GM21360 (cell line): ENCODE measurements at regions not wholly inside any gene's neighbourhood (a gene's known extent, or its start where the extent isn't known, plus 50 kb on each side); places are given as distances from the start of the nearest gene placed in this dataset.
"Not testable (repeated sequence)": the region's sequence is repeated elsewhere in the genome, so short reads cannot be mapped to it uniquely, and the experiment has no call there.

Experiments used
- ATAC-seq: cut with Tn5 transposase; IDR thresholded peaks from one replicate; pipeline ENCODE4 v1.9.1; 2021; ENCODE audit warnings: mild to moderate bottlenecking, moderate library complexity; ENCODE audit not compliant: unreplicated experiment

DNA sequence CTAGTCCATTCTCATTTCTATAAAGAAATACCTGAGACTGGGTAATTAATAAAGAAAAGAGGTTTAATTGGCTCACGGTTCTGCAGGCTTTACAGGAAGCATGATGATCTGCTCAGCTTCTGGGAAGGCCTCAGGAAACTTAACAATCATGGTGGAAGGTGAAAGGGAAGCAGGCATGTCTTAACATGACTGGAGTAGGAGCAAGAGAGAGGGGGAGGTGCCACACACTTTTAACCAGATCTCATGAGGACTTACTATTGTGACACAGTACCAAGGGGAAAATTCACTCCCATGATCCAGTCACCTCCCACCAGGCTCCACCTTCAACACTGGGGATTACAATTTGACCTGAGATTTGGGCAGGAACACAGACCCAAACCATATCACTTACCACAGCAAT, 310.1 kb downstream of the SH3GL2 start:
- ATAC-seq, result not testable (repeated sequence)

DNA sequence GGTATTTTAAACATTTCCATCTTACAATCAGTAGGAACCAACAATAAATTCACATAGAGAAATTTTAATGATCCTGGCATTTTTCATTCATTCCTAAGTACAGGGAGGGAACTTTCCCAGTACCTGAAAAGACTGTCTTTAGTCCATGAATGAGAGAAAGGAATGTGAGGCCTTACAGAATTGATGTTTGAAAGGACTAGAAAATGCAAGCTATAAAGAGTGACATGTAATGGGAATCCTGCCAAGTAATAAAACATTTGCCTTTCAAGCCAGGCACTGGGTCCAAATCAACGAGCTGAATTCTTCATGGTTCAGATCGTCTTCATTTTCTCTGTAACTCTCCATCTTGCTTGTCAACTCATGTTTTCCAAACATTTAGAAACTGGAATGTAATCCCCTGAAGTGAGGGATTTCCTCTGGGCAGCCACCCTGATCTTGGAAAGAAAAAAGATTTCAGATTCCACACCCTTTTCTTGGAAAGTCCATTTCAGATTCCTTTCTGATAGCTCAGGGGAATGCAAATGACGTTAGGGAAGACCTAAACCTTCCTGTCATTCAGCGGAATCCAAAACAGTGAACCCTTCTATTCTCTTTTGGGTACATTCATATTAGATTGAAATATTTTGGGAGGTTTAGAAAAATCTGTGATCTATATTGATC, 315.8 kb downstream of the SH3GL2 start:
- ATAC-seq, result no peak

DNA sequence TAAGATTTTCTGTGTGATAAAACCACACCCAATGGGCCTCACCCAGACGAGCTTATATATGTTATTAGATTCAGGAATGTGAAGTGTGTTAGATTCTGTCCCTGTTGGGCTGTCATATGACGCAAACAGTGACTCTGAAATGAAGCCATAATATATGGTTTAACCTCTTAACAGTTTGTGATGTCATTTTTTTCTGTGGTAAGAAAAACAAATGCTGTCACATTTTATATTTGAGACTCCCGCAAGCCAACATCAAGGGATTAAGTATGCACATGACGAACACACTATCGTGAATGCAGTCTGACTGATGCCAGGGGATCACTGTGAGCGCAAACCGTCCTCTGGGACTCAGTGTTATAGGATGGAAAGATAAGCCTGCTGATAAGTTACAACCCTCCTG, 321.7 kb downstream of the SH3GL2 start:
- ATAC-seq, result no peak

DNA sequence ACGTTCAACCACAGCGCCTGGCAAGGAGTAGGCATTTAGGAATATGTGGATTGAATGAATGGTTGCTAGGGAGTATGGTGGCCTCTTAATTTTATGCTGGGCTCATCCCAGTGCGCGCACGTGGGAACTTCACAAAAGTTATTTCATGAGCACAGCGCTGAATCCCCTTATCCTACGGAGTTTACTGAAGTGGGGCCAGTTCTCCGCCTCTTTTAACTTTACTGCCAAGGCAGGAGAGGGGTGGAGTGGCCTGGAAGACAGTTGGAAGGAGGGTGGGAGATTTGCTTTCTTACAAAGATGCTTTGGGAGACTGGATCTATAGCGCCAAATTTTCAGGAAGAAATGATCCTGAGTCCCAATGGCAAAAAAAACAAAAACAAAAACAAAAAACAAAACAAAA, 326.5 kb downstream of the SH3GL2 start:
- ATAC-seq, result no peak

DNA sequence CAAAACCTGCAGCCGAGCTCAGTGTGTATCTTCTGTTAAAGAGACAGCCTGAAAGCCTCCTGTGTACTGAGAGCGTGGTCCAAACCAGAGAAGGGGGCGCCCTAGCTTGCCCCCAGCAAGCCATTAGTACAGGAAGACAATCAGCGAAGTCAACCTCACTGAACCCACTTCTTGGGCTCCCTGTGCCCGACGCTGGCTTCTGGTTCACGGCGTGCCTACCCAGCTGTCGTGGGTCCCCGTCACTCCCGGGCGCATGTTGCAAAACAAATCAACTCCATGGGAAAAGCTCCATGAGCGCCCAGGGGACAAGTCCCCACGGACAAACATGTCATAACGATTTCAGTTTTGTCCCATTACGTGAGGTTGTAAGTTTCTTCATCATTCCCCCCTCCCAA, 326.9 kb downstream of the SH3GL2 start:
- no peak for ATAC-seq

DNA sequence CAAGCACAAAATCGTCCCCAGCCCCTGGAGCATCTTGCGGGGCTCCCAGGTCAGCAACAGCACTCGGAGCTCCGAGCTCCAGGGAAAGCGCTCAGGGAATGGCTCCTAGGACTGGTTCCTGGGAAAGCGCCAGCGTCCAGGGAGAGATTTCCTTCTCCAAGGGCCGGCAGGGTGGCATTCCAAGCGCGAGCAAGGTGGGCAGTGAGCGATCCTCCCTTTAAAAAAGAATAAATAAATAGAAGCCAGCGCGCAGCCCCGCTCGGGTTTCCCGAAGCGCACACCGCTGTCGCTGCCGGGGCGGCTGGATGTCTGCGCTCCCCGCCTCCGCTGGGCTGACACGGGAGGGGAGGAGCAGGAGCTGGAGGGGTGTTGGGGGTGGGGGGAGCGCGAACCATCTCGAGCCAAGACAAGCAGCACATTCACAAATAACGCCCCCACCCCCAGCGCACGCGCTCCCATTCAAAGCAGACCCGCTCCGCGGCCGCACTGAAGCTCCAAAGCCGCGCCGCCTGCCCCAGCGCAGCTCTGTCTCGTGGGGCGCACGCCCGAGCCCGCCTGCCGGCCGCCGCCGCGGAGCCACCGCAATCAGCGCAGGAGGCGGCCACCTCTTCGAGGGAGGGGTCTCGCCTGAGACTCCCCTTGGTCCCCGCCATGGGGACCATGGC, 327.4 kb downstream of the SH3GL2 start:
- ATAC-seq, result no peak

DNA sequence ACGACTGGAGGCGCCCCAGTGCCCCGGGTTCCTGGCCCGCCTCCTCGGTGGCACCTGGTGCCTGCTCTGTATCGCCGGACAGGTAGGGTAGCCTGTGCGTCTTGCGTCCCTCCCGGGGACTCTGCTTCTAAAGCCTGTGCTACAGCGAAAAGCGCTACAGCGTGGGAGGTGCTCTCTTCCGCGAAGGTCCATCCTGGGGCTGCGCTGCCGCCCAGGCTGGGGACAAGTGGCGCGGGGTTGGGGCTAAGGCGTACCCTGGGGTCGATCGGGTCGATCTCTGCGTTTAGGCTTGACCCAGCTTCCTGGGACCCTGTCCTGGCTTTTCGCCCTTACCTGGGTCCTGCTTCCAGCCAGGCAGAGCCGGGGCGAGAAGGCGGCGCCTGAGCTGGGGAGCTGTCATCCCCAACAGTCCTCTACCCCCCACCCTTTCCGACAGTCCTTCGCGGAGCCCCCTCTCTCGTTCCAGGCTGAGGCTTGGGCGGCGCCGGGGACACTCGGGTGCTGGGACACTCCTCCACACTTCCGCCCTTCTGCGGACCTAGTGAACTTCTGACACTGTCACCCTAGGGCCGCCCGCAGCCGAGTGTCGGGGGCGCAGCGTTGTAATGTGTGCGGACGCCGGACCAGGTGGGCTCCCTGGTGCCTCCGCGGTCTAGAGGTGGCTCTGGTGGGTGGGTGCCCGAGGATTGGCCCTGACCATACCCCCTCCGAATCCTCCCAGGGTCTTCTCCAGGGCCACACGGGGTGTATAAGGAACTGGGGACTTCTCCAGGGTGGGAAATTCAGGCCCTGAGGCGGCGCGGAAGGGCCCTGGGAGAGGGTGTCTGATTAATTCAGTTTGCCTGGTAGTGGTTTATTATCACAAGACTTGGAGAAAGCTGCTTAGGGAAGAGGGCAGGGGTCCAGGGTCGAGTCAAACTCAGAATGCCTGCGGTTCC, 328.2 kb downstream of the SH3GL2 start:
- ATAC-seq, result no peak

DNA sequence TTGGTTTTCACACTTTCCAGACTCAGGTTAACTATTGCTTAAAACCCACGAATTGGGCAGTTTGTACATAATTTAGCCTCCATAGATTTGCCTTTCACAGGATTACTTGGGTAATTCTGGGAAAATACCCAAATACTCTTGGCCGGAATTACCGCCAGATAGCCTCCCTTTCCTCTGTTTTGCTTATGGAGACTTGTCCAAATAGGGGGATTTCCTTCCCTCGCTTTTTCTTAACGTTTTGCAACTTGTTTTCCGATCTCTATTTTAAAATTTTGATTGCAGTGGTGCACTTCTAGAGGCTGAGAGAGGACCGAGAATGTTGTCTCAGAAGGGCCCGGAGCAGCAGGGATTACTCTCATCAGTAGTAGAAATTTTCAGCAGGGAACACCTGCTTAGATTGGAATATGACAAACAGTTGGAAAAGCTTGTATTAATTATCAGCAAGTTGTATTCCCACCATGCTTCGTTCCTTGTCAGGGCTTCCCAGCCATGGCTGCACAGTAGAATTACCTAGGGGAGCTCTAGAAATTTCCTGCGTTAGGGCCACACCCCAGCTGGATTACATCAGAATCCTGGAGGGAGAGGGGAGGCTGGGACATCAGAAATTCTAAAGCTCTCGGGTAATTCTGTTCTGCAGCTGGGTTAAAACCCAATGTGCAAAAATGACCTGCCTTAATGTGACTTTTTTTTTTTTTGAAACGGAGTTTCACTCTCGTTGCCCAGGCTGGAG, 329.1 kb downstream of the SH3GL2 start:
- ATAC-seq, result no peak

DNA sequence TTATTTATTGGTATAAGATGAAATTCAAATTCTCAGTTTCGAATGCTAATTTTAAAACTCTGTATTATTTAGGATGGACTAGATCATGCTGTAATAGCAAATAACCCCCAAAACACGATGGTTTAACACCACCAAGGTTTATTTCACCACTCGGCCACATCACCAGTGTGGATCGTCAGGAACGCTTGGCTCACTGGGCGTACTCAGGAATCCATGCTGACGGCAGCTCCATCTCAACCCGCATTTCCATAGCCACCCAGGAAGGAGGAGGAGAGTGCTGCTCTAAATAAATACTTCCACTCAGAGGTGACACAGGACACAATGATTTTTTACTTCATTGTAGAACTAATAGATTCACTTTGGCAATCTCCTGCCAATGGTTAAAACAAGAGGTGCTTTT, 347.4 kb downstream of the SH3GL2 start:
- ATAC-seq, result no peak

DNA sequence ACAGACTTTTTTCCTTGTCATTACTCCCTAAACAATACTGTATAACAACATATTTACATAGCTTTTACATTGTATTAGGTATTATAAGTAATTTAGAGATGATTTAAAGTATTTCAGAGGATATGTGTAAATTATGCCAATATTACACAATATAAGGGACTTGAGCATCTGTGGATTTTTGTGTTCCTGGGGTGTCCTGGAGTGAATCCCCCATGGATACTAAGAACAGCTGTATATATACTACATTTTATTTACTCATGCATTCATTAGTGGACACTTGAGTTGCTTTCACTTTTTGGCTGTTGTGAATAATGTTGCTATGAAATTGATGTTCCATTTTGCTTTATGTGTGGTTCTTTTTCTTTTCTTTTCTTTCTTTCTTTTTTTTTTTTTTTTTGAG, 348.8 kb downstream of the SH3GL2 start:
- ATAC-seq, result no peak

DNA sequence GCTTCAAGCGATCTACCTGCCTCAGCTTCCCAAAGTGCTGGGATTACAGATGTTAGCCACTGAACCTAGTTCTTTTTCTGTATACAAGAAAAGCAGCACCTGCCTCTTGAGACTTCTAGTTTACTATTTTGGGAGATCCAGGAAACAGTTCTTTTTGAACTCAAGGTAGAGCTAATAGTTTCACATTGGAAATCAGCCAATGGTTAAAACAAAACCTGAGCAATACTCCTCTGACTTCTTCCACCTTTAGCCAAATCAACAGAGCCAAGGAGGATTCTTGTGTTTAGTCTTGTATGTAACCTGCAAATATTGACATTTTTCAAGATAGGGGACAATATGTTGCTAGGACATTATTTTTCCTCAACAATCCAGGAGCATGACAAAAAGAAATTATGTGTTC, 349.4 kb downstream of the SH3GL2 start:
- no peak for ATAC-seq

DNA sequence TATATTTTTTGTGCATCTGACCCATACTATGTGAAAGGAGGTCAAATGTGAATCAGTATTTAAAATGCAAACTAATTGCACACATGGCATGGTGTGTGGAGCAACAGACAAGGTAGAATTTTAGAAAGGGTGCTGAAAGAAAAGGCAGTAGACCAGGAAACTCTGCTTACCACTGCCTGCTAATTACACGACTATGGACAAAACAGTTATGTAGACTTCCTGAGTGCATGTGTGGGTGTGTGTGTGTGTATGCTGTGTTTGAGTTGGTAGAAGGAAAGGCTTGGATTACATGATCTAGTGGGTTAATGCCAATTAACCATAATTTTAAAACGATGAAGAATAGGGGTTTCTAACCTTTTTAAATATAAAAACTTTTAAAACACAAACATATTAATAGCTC, 349.9 kb downstream of the SH3GL2 start:
- ATAC-seq, result no peak

DNA sequence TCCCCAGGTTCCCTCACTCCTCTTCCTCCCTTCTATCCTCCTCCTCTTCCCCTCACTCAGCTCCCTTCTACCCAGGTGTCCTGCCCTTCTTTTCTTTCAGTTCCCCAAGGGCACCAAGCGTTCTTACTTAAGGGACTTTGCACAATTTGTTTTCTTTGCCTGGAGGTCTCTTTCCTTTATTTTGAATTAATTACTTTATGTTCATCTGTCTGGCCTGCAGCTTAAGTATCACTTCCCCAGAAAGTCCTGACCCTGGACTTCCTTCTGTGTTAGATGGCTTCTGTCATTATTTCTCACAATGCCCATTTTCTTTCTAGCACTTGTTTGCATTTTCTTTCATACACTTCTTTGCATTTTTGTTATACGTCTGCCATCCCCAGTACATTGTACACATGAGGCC, 350.6 kb downstream of the SH3GL2 start:
- ATAC-seq, result no peak

DNA sequence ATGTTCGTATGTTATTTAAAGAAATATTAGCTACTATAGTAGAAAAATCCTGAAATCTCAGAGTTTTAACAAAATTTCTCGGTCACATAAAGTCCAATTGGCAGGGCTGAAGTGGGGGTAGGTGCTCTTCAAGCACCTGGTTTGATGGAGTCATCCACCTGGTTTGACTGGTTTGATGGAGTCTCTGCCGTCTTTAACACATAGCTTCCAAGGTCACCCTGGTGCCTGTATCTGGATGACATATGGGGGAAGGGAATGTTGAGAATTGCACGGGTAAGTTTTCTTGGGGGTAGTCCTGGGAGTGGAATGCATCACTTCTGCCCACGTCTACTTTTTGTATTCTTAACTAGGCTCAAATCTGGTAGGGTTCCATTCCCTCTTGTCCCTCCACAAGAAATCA, 351.2 kb downstream of the SH3GL2 start:
- no peak for ATAC-seq

DNA sequence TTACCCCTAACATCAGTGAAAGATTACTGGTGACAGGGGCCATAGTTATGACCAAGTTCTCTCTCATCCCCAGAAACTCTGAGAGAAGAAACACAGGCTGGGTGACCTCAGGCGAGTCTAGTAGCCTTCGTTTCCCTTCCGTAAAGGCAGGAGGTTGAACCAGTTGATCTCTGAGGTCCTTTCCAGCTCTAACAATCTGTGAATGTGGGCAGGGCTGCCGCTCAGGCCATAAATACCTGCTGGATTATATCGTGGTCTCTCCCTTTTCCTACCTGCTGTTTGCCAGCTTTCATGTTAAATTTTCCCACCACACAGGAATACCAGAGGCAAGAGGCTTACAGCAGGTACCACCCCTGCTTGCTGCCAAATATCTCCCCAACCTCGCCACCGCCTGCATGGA, 357.5 kb downstream of the SH3GL2 start:
- no peak for ATAC-seq

DNA sequence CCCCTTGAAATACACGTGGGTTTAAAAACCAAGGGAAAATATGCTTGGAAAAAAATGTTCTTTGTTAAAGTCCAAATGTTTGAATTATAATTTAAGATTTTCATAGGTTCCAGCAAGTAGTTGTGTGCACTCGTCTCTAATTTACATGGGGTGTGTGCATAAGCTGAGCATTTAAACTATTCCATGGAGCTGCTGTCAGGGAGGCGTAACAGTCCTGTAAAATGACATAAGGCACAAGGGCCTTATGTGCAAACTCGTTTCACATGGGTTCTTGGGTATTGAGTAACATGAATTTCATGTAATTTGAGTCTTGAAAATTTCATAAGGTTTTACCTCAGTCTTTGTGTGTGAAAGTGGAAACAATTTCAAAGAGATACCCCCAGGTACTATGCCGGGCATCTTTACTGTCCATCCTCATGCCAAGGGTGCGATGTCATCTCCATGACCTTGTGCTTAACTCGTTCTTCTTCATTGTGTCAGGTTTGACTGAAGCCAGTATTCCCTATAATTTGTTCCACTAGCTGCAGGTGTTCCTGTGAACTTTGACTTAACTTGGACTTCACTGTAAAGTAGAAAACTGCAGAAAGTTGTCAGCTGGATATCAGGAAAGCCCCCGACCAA, 359.3 kb downstream of the SH3GL2 start:
- no peak for ATAC-seq

DNA sequence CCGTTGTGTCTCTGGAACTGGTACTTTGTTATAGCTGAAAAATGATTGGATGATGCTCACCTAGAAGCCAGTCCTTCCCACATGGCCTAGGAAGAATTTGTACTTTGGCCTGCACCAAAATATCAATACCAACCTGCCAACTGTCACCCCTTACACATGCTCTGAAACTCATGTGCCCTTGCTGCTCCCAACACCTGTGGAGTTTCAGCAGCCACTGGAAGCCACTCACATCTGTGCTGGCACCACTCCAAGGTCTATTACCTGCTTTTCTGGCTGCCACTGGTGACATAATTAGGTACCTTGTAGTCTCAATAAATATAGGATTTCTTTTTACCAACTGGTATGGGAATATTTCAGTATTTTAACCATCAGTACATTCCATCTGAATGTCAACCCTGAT, 363.6 kb downstream of the SH3GL2 start:
- ATAC-seq, result no peak

DNA sequence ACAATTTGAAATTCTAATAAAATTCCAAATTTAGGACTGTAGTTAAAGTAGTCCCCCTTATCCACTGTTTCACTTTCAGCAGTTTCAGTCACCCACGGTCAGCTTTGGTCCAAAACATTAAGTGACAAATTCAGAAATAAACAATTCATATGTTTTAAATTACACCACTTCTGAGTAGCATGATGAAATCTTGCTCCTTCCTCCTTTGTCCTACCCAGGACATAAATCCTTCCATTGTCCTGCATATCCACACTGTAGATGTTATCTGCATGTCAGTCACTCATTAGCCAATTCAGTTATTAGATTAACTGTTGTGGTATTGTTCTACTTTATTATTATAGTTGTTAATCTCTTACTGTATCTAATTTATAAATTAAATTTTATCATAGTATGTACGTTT, 376.5 kb downstream of the SH3GL2 start:
- ATAC-seq, result no peak

DNA sequence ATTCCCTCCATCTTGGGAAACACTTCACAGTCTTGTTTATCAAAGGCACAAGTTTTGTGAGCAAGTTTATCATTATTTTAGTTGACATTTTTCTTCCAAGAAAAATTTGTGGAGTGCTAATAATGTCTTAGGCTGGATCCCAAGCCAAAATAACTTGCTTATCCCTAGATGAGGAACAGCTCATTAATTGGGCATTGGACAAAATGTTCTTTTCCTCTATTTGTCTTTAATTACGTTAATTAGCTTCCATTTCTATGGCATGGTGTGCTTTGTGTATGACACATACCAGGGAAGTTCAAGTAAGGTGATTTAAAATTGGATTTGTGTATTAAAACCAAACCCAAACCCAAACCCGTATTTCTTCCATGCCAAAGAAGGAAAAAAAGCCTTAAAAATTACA, 379.5 kb downstream of the SH3GL2 start:
- ATAC-seq, result no peak

DNA sequence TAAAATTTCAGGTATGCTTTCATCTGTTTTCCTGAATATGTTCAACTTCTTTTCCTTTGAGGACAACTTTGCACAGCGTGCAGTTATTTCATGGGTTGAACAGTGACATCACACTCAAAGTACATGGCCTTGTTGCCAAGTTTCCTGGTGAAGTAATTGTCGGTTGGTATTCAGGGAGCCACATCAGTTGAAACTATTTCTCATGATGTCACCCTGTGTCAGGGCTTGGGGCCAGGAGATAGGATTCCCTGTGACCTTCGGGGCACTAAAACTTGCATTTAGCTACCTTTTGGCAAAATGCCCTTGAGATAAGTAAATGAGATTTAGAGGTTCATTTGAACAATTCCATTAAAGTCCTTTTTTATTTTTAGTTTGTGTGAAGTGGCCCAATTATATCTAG, 383.9 kb downstream of the SH3GL2 start:
- ATAC-seq, result no peak

DNA sequence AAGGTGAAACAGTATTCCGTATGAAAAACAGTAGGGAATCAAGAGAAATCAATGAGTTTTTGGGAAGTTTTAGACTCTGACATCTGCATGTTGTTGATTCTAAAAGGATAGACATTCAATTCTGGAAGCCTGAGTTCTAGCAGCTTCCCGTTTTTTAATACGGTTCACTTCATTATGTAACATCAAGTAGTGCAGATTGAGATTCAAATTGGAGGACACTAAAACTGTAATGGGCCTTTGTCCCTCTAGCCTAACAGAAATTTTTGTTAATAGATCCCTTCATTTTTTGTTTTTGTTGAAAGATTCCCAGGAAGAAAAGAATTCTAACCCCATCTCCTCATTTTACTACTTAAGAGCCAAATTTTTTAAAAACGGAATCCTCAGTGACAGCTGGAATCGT, 384.6 kb downstream of the SH3GL2 start:
- ATAC-seq, result no peak
